Stomach (tissue), 8 donors: ENCODE measurements at regions not wholly inside any gene's neighbourhood (a gene's known extent, or its start where the extent isn't known, plus 50 kb on each side); places are given as distances from the start of the nearest gene placed in this dataset.
A peak's percentile ranks its signal among the peaks of the same experiment; 100 is the strongest.

Experiments
- DNase-seq, 2 donors: peaks; one replicate each; pipeline versions ENCODE4 v3.0.0 to v3.0.0-alpha.2; 2013 to 2019
- H3K27ac ChIP-seq, 5 donors: fragments of 200-600 bp in 4 of 5; sonication (generic) in 4 of 5; one replicate each; pipeline ENCODE4 v1.5.1; 2013 to 2019; ENCODE audit warnings: mild to moderate bottlenecking in 1 of 5, moderate library complexity in 1 of 5
- H3K27me3 ChIP-seq, 3 donors: fragments of 200-600 bp; sonication (generic); one replicate each; pipeline ENCODE4 v1.5.1; 2017 to 2019; ENCODE audit warnings: mixed run types in 1 of 3
- H3K36me3 ChIP-seq, 4 donors: fragments of 200-600 bp; sonication (generic); 1 replicate in 3 of 4; 2 replicates in 1 of 4; pipeline ENCODE4 v1.5.1; 2016 to 2019
- H3K4me1 ChIP-seq, 4 donors: fragments of 200-600 bp; sonication (generic); one replicate each; pipeline ENCODE4 v1.5.1; 2016 to 2019
- H3K4me3 ChIP-seq, 4 donors: fragments of 200-600 bp; sonication (generic) in 3 of 4; one replicate each; pipeline ENCODE4 v1.5.1; 2016 to 2019; ENCODE audit warnings: mild to moderate bottlenecking in 1 of 4
- H3K9me3 ChIP-seq, 4 donors: fragments of 200-600 bp; sonication (generic); one replicate each; pipeline ENCODE4 v1.5.1; 2016 to 2019
- EP300 ChIP-seq: sonication (generic); formaldehyde crosslinking; IDR thresholded peaks from one replicate; pipeline ENCODE4 v1.6.1; 2017; ENCODE audit warnings: antibody characterized with exemption
- POLR2A ChIP-seq, 4 donors: fragments of 450-650 bp; IDR thresholded peaks; one replicate each; pipeline ENCODE4 v1.6.1; 2016; ENCODE audit warnings: antibody characterized with exemption in 4 of 4, control low read depth in 2 of 4, mild to moderate bottlenecking in 1 of 4, moderate library complexity in 1 of 4
- POLR2AphosphoS5 ChIP-seq, 3 donors: sonication (generic); formaldehyde crosslinking; IDR thresholded peaks; one replicate each; pipeline ENCODE4 v1.6.1; 2016; ENCODE audit warnings: antibody characterized with exemption in 3 of 3
- WGBS, 5 donors: extraction: QIAGEN DNeasy Blood & Tissue Kit in 3 of 5; methylation state at CpG; one replicate each; pipeline versions ENCODE4 v1.1.5 to v1.1.7; 2013 to 2018; 5-methylcytosine and 5-hydroxymethylcytosine counted together
- intact Hi-C: fragments of 100-400 bp; cut with DNase I; formaldehyde crosslinking; loops from one replicate; pipeline ENCODE4 v1.15.1; 2023; ENCODE audit warnings: low total_unique reads
- TF ChIP-seq, protein P1 (sequence below), 7 experiments: fragments of 450-650 bp in 4 of 7; fragments of 200-600 bp in 3 of 7; sonication (generic) in 3 of 7; IDR thresholded peaks; one replicate each; pipeline ENCODE4 v1.5.1; 2016 to 2019; ENCODE audit warnings: antibody characterized with exemption in 7 of 7, control low read depth in 2 of 7, mild to moderate bottlenecking in 1 of 7
- donor health status: healthy with polysubstance abuse.
- donor health status: Bipolar disorder and iron deficiency.
- donor health status: healthy.

- no peak overlapping the region for H3K27ac ChIP-seq
- no peak overlapping the region for H3K4me3 ChIP-seq
- peak in 1 of 2 donors; percentile 56 for DNase-seq
- peaks cover 0 to 5% (median 0%) of the 10 kb centered on the region in 4 donors for H3K4me1 ChIP-seq
- H3K36me3 ChIP-seq, result no peaks in the 10 kb centered on the region
- no peaks in the 10 kb centered on the region for H3K9me3 ChIP-seq
- WGBS, 5 donors, result 3 to 15% (median 5%) methylated on average over 10 of the region's 10 CpGs
- TF ChIP-seq, protein P1, sequence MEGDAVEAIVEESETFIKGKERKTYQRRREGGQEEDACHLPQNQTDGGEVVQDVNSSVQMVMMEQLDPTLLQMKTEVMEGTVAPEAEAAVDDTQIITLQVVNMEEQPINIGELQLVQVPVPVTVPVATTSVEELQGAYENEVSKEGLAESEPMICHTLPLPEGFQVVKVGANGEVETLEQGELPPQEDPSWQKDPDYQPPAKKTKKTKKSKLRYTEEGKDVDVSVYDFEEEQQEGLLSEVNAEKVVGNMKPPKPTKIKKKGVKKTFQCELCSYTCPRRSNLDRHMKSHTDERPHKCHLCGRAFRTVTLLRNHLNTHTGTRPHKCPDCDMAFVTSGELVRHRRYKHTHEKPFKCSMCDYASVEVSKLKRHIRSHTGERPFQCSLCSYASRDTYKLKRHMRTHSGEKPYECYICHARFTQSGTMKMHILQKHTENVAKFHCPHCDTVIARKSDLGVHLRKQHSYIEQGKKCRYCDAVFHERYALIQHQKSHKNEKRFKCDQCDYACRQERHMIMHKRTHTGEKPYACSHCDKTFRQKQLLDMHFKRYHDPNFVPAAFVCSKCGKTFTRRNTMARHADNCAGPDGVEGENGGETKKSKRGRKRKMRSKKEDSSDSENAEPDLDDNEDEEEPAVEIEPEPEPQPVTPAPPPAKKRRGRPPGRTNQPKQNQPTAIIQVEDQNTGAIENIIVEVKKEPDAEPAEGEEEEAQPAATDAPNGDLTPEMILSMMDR (IDR thresholded peaks at IDR 0.05), result no peak
- TF ChIP-seq EP300, result no peak
- TF ChIP-seq POLR2A (IDR thresholded peaks at IDR 0.05), result no peak
- TF ChIP-seq POLR2AphosphoS5 (IDR thresholded peaks at IDR 0.05), result no peak
- intact Hi-C loops, result no loop called here
- H3K27me3 ChIP-seq, result peaks cover 0 to 51% (median 3%) of the 10 kb centered on the region in 3 donors
Observed at GRCh38 chr20:56859801-56860261, 230.7 kb downstream of the TFAP2C start.

DNA sequence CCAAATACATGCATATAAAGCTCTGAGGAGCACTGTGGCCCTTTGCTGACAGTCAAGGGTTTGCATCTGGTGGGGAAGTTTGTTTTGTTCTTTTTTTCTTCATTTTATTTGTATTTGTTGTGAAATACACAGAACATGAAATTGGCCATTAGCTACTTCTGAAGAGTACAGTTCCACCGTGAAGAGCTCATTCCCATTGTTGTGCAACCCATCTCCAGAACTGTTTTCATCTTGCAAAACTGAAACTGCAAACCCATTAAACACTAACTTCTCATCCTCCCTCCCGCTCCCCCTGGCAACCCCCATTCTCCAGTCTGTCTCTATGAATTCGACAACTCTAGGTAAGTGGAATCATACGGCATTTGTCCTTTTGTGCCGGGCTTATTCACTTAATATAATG, 231.3 kb downstream of the TFAP2C start:
- H3K27me3 ChIP-seq, result peaks cover 0 to 57% (median 3%) of the 10 kb centered on the region in 3 donors
- H3K36me3 ChIP-seq, result no peaks in the 10 kb centered on the region
- intact Hi-C loops, result no loop called here
- H3K9me3 ChIP-seq, result no peaks in the 10 kb centered on the region
- peaks cover 0 to 5% (median 0%) of the 10 kb centered on the region in 4 donors for H3K4me1 ChIP-seq
- no peak overlapping the region for H3K27ac ChIP-seq
- no peak overlapping the region for H3K4me3 ChIP-seq
- TF ChIP-seq EP300, result no peak
- TF ChIP-seq POLR2A (IDR thresholded peaks at IDR 0.05), result no peak
- TF ChIP-seq, protein P1 (IDR thresholded peaks at IDR 0.05), result no peak
- no peak for TF ChIP-seq POLR2AphosphoS5 (IDR thresholded peaks at IDR 0.05)
- DNase-seq, result no peak
- WGBS, 5 donors, result 59 to 71% (median 67%) methylated on average over 5 of the region's 5 CpGs

DNA sequence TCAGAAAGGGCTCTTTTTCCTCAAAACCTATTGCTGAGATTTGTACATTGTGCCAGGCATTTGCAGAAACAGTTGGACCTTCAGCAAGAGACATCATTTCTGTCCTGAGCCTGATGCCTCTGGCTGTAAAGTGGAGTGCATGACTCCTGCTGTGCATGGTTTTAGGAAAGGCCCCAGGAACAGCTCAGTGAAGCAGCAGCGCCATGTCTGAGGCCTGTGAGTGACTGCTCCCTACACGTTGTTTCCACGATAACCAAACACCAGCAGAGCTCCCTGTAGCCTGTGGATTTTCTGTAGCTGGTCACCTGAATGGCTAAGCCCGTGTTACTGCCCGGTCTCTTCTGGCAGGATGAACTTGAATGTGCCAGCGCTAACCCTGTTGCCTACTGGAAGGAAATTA, 232.5 kb downstream of the TFAP2C start:
- Histone ChIP-seq H3K36me3 (no peaks in the 10 kb centered on the region), H3K27ac (no peak overlapping the region), H3K27me3 (peaks cover 0 to 65% (median 3%) of the 10 kb centered on the region in 3 donors), H3K9me3 (no peaks in the 10 kb centered on the region), H3K4me3 (no peak overlapping the region), H3K4me1 (peaks cover 0 to 5% (median 0%) of the 10 kb centered on the region in 4 donors)
- no peak for DNase-seq
- no peak for TF ChIP-seq POLR2AphosphoS5 (IDR thresholded peaks at IDR 0.05)
- TF ChIP-seq POLR2A (IDR thresholded peaks at IDR 0.05), result no peak
- TF ChIP-seq, protein P1 (IDR thresholded peaks at IDR 0.05), result no peak
- no peak for TF ChIP-seq EP300
- intact Hi-C loops, result no loop called here
- 35 to 47% (median 40%) methylated on average over 6 of the region's 6 CpGs for WGBS, 5 donors

DNA sequence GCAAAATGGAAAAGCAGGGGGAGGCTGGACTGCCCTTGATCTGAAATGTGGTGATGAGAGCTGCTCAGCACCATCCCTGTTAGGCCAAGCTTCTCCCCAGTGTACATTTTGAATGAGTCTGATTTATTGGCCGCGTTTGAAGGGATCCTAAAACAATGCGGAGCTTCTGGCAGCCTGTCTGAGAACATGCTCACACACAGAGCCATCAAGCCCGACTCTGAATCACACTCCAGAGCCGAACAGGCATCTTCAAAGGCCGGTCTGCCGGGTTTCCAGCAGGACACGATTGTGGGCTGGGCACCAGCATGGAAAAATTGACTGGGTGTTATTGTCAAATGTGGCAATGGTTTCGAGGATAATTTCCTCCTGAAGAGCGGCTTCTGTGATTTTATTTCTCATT, 235.9 kb downstream of the TFAP2C start:
- H3K4me3 ChIP-seq, result no peak overlapping the region
- WGBS, 5 donors, result 55 to 72% (median 62%) methylated on average over 9 to 10 of the region's 10 CpGs
- DNase-seq, result peak in 1 of 2 donors; percentile 41
- peaks cover 0 to 5% (median 0%) of the 10 kb centered on the region in 4 donors for H3K4me1 ChIP-seq
- H3K27me3 ChIP-seq, result peaks cover 0 to 58% (median 1%) of the 10 kb centered on the region in 3 donors
- no peaks in the 10 kb centered on the region for H3K36me3 ChIP-seq
- TF ChIP-seq EP300, result no peak
- no peak for TF ChIP-seq POLR2AphosphoS5 (IDR thresholded peaks at IDR 0.05)
- TF ChIP-seq, protein P1 (IDR thresholded peaks at IDR 0.05), result no peak
- TF ChIP-seq POLR2A (IDR thresholded peaks at IDR 0.05), result no peak
- peaks cover 0 to 17% (median 14%) of the 10 kb centered on the region in 4 donors for H3K9me3 ChIP-seq
- intact Hi-C loops, result no loop called here
- no peak overlapping the region for H3K27ac ChIP-seq
